SU-DHL-6 (cell line): ENCODE measurements at regions not wholly inside any gene's neighbourhood (a gene's known extent, or its start where the extent isn't known, plus 50 kb on each side); places are given as distances from the start of the nearest gene placed in this dataset.

Experiments
- H2AFZ ChIP-seq: fragments of 200-600 bp; sonication (generic); 2 replicates; pipeline ENCODE4 v1.6.1; 2014; ENCODE audit warnings: low read depth, mild to moderate bottlenecking, moderate library complexity, mixed read lengths, antibody characterized with exemption, low read length; ENCODE audit not compliant: severe bottlenecking
- H3F3A ChIP-seq: fragments of 200-600 bp; shearing (Covaris generic); 2 replicates; pipeline ENCODE4 v1.6.0; 2016; ENCODE audit warnings: antibody characterized with exemption, mild to moderate bottlenecking; ENCODE audit not compliant: insufficient read depth
- H3K27ac ChIP-seq: fragments of 200-600 bp; sonication (generic); 2 replicates; pipeline ENCODE4 v1.5.1; 2016; ENCODE audit warnings: low read depth, mild to moderate bottlenecking, low read length, moderate library complexity, mixed read lengths
- H3K27me3 ChIP-seq: fragments of 200-600 bp; sonication (generic), shearing (Covaris generic); 2 replicates; pipeline ENCODE4 v1.6.0; 2014; ENCODE audit warnings: mild to moderate bottlenecking, low read length
- H3K36me3 ChIP-seq: fragments of 200-600 bp; sonication (generic); 2 replicates; pipeline ENCODE4 v1.6.1; 2014; ENCODE audit warnings: mild to moderate bottlenecking, low read length, mixed read lengths
- H3K4me2 ChIP-seq: fragments of 300-600, 200-600 bp; shearing (Covaris generic), sonication (generic); 2 replicates; pipeline ENCODE4 v1.6.0; 2014; ENCODE audit warnings: low read length, low read depth, mild to moderate bottlenecking; ENCODE audit not compliant: poor library complexity, severe bottlenecking
- H3K4me3 ChIP-seq: fragments of 200-600 bp; sonication (generic); 2 replicates; pipeline ENCODE4 v1.5.1; 2014; ENCODE audit warnings: antibody characterized with exemption, low read length, mild to moderate bottlenecking, mixed read lengths; ENCODE audit not compliant: insufficient read depth, poor library complexity, severe bottlenecking
- H3K79me2 ChIP-seq: fragments of 200-600 bp; sonication (generic); 2 replicates; pipeline ENCODE4 v1.6.1; 2014; ENCODE audit warnings: mild to moderate bottlenecking, low read length, moderate library complexity; ENCODE audit not compliant: insufficient read depth
- H3K9ac ChIP-seq: fragments of 200-600 bp; sonication (generic); 2 replicates; pipeline ENCODE4 v1.7.0; 2014; ENCODE audit warnings: mild to moderate bottlenecking, low read length
- H3K9me2 ChIP-seq: fragments of 200-600 bp; sonication (generic); replicated peaks from 2 replicates; pipeline ENCODE4 v1.6.1; 2014; ENCODE audit warnings: low read length; ENCODE audit not compliant: insufficient read depth
- H3K9me3 ChIP-seq: fragments of 200-600 bp; sonication (generic); 2 replicates; pipeline ENCODE4 v1.6.1; 2014; ENCODE audit warnings: low read length, mixed read lengths; ENCODE audit not compliant: insufficient read depth
- H4K20me1 ChIP-seq: fragments of 200-600 bp; sonication (generic); 2 replicates; pipeline ENCODE4 v1.6.1; 2014; ENCODE audit warnings: low read depth, mild to moderate bottlenecking, antibody characterized with exemption, low read length, moderate library complexity, mixed read lengths
- EZH2phosphoT487 ChIP-seq: fragments of 200-600 bp; sonication (generic), shearing (Covaris generic); conservative IDR thresholded peaks from 2 replicates; pipeline ENCODE4 v1.6.1; 2018; ENCODE audit warnings: mild to moderate bottlenecking, antibody characterized with exemption, low read length, moderate library complexity, mixed read lengths
- TF ChIP-seq, protein P1 (sequence below): fragments of 200-600 bp; sonication (generic); IDR thresholded peaks from one replicate; pipeline ENCODE4 v1.5.1; 2017; ENCODE audit warnings: antibody characterized with exemption, mild to moderate bottlenecking, low read length, moderate library complexity; ENCODE audit not compliant: insufficient read depth, poor library complexity, severe bottlenecking

DNA sequence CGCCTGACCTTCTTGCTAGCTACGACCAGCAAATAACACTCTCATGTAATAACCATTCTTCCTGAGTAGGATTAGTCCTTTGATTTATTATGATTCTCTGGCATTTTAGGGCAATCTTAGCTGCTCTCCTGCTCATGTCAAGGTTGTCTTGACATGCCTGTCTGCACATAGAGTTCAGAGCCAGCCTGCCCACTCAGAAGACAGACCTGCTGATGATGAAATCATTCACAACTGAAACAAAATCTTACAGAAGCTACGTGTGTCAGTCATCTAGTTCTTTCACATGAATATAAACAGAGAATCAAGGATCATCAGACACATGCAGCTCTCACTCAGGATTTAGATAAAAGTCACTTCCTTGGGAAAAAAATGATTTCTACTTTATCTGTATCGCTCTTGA, 173.6 kb upstream of the LYSMD4 start:
- no peak overlapping the region for H3K9ac ChIP-seq
- no peaks in the 10 kb centered on the region for H3K27me3 ChIP-seq
- H3K36me3 ChIP-seq: no peaks in the 10 kb centered on the region
- H2AFZ ChIP-seq: no peak overlapping the region
- no peaks in the 10 kb centered on the region for H3K9me2 ChIP-seq
- H3F3A ChIP-seq: no peaks in the 10 kb centered on the region
- no peaks in the 10 kb centered on the region for H3K79me2 ChIP-seq
- H3K4me2 ChIP-seq: no peak overlapping the region
- no peak overlapping the region for H3K4me3 ChIP-seq
- no peak overlapping the region for H3K27ac ChIP-seq
- no peaks in the 10 kb centered on the region for H3K9me3 ChIP-seq
- H4K20me1 ChIP-seq: no peaks in the 10 kb centered on the region
- TF ChIP-seq, protein P1, sequence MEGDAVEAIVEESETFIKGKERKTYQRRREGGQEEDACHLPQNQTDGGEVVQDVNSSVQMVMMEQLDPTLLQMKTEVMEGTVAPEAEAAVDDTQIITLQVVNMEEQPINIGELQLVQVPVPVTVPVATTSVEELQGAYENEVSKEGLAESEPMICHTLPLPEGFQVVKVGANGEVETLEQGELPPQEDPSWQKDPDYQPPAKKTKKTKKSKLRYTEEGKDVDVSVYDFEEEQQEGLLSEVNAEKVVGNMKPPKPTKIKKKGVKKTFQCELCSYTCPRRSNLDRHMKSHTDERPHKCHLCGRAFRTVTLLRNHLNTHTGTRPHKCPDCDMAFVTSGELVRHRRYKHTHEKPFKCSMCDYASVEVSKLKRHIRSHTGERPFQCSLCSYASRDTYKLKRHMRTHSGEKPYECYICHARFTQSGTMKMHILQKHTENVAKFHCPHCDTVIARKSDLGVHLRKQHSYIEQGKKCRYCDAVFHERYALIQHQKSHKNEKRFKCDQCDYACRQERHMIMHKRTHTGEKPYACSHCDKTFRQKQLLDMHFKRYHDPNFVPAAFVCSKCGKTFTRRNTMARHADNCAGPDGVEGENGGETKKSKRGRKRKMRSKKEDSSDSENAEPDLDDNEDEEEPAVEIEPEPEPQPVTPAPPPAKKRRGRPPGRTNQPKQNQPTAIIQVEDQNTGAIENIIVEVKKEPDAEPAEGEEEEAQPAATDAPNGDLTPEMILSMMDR: no peak
- no peak for TF ChIP-seq EZH2phosphoT487

DNA sequence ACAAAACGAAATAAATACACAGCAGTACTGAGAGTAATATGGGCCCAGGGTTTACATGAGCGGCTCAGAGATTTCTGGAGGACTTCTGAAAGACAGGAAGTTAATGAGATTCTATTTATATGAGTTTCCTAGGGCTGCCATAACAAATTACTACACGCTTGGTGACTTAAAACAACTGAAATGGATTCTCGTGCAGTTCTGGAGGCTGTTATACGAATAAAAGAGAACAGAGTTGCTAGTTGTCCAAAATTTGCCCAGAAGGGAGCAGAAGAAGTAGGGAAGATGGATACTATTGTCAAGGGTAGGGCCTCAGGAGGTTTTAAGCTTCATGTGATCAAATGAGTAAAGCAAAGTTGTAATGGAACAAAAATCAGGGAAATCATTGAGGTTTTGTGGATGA, 173.1 kb upstream of the LYSMD4 start:
- H3K4me3 ChIP-seq: no peak overlapping the region
- no peaks in the 10 kb centered on the region for H4K20me1 ChIP-seq
- no peak overlapping the region for H2AFZ ChIP-seq
- no peak overlapping the region for H3K4me2 ChIP-seq
- TF ChIP-seq, protein P1: no peak
- no peak for TF ChIP-seq EZH2phosphoT487
- no peaks in the 10 kb centered on the region for H3K36me3 ChIP-seq
- H3F3A ChIP-seq: no peaks in the 10 kb centered on the region
- H3K79me2 ChIP-seq: no peaks in the 10 kb centered on the region
- no peaks in the 10 kb centered on the region for H3K9me3 ChIP-seq
- H3K27me3 ChIP-seq: no peaks in the 10 kb centered on the region
- H3K9ac ChIP-seq: no peak overlapping the region
- no peak overlapping the region for H3K27ac ChIP-seq
- no peaks in the 10 kb centered on the region for H3K9me2 ChIP-seq

DNA sequence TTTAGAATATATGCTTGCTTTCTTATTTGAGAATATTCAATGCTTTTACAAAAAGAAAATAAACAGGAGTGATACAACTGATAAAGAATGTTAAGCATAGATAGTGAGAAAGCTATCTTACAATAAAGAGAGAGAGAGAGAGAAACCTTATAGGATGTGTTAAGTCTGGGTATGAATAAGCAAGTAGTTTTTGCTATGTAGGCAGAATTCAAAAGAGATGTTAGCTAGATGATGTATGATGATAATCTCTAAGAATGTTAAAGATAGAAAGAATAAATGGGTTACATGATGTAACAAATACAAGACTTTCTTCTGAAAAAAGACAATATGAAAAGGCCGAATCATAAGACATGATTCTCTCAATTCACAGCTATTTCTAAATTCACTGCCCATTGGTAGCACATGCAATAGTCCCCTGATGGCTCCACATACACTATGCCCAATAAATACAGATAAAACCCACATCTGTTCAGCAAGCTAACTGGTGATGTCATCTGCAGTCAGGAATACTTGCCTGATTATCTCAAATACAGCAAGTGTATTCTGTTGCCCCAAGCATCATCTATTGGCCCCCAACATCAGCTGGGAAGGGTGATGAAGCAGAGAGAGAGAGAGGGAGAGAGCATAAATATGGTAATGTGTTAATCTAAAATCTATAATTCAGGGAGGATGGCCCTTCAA, 169.2 kb upstream of the LYSMD4 start:
- no peaks in the 10 kb centered on the region for H3K9me3 ChIP-seq
- H3K4me3 ChIP-seq: no peak overlapping the region
- TF ChIP-seq EZH2phosphoT487: no peak
- TF ChIP-seq, protein P1: no peak
- H3K36me3 ChIP-seq: no peaks in the 10 kb centered on the region
- no peaks in the 10 kb centered on the region for H3K9me2 ChIP-seq
- no peak overlapping the region for H3K4me2 ChIP-seq
- no peaks in the 10 kb centered on the region for H3K79me2 ChIP-seq
- no peaks in the 10 kb centered on the region for H4K20me1 ChIP-seq
- no peak overlapping the region for H3K9ac ChIP-seq
- no peaks in the 10 kb centered on the region for H3F3A ChIP-seq
- no peak overlapping the region for H3K27ac ChIP-seq
- H2AFZ ChIP-seq: no peak overlapping the region
- no peaks in the 10 kb centered on the region for H3K27me3 ChIP-seq
